ENCODE measurements at regions not wholly inside any gene's neighbourhood (a gene's known extent, or its start where the extent isn't known, plus 50 kb on each side); places are given as distances from the start of the nearest gene placed in this dataset.

DNA sequence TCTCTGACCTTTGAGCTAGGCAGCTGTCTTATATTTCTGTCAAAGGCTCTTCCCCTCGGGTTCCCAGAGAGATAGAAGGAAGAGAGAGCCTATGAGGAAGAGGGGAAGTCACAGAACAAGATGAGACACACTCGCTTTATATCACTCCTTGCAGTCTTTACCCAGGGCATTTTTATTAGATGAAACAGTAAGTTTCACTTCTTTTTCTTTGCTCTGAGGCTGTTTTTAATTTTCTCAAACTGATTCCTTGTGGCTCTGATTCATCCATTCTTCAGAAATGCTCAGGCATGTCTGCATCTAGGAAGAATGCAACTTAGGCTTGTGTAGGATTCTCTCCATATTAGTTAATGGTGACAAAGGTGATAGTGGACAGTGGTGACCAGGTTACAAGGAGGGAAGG lies 132.9 kb upstream of the CHD1 start:
- ChIA-PET POLR2A (interaction anchor here (1.1 kb wide), 1 partner anchor 65 kb away, joined by 3 read pairs; no protein-coding TSS in a partner anchor), CTCF (ENCODE audit: unreplicated experiment) (no interaction called here)
- H3K4me1 ChIP-seq (ENCODE audit: insufficient read depth, low read length, poor library complexity, severe bottlenecking) = no peaks in the 10 kb centered on the region
- no peak overlapping the region for H3K27ac ChIP-seq (ENCODE audit: low read depth, low read length, poor library complexity, severe bottlenecking)
- no peaks in the 10 kb centered on the region for H3K9me3 ChIP-seq (ENCODE audit: low read length)
- no peaks in the 10 kb centered on the region for H3K79me2 ChIP-seq (ENCODE audit: insufficient read depth, low read depth, low read length)
- no peak overlapping the region for H3K4me3 ChIP-seq (ENCODE audit: low read depth, low read length, poor library complexity, severe bottlenecking)
- intact Hi-C loops (cut with micrococcal nuclease; ENCODE audit: unreplicated experiment) = no loop called here
- no peaks in the 10 kb centered on the region for H3K36me3 ChIP-seq (ENCODE audit: insufficient read depth, low read length)
- TF ChIP-seq EZH2phosphoT487 (IDR thresholded peaks at IDR 0.05; ENCODE audit: borderline replicate concordance, low read depth, low read length) = no peak
- TF ChIP-seq, protein P1, sequence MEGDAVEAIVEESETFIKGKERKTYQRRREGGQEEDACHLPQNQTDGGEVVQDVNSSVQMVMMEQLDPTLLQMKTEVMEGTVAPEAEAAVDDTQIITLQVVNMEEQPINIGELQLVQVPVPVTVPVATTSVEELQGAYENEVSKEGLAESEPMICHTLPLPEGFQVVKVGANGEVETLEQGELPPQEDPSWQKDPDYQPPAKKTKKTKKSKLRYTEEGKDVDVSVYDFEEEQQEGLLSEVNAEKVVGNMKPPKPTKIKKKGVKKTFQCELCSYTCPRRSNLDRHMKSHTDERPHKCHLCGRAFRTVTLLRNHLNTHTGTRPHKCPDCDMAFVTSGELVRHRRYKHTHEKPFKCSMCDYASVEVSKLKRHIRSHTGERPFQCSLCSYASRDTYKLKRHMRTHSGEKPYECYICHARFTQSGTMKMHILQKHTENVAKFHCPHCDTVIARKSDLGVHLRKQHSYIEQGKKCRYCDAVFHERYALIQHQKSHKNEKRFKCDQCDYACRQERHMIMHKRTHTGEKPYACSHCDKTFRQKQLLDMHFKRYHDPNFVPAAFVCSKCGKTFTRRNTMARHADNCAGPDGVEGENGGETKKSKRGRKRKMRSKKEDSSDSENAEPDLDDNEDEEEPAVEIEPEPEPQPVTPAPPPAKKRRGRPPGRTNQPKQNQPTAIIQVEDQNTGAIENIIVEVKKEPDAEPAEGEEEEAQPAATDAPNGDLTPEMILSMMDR (conservative IDR thresholded peaks at IDR 0.05; ENCODE audit: low read length) = no peak
- H4K20me1 ChIP-seq (ENCODE audit: insufficient read depth, low read length) = no peaks in the 10 kb centered on the region; the same call in 1 of the 2 replicates
- no peaks in the 10 kb centered on the region for H3K9me2 ChIP-seq (ENCODE audit: insufficient read depth, low read length)
- H2AFZ ChIP-seq (ENCODE audit: low read length) = no peak overlapping the region
- no TSS peak for BruUV-seq (replicated peaks)
- DNase-seq (ENCODE audit: low spot score) = no peak
- H3K4me2 ChIP-seq (ENCODE audit: low read length) = no peak overlapping the region

DNA sequence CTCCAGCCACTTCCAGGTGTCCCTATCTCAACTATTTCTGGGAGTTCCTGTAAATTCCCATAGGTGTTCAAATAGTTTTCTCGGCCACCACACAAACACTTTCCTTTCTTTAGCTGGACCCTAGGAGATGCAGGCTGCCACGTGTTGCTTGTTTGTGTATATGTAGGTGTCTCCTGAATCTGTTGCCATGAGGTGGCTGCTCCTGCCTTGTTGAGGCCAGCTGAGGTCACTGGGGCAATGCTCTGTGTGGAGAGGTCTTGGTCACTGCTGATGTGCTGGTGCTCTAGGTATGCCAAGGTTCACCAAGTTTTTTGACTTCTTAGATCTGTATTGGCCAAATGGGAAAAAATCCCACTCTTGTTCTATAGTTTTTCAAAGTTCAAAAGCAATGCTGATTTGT lies 132.5 kb upstream of the CHD1 start:
- Histone ChIP-seq H2AFZ (ENCODE audit: low read length) (no peak overlapping the region), H3K4me1 (ENCODE audit: insufficient read depth, low read length, poor library complexity, severe bottlenecking) (no peaks in the 10 kb centered on the region), H3K9me2 (ENCODE audit: insufficient read depth, low read length) (no peaks in the 10 kb centered on the region), H3K79me2 (ENCODE audit: insufficient read depth, low read depth, low read length) (no peaks in the 10 kb centered on the region), H3K27ac (ENCODE audit: low read depth, low read length, poor library complexity, severe bottlenecking) (no peak overlapping the region), H4K20me1 (ENCODE audit: insufficient read depth, low read length) (no peaks in the 10 kb centered on the region; the same call in 1 of the 2 replicates), H3K9me3 (ENCODE audit: low read length) (no peaks in the 10 kb centered on the region), H3K4me2 (ENCODE audit: low read length) (no peak overlapping the region), H3K36me3 (ENCODE audit: insufficient read depth, low read length) (no peaks in the 10 kb centered on the region), H3K4me3 (ENCODE audit: low read depth, low read length, poor library complexity, severe bottlenecking) (no peak overlapping the region)
- intact Hi-C loops (cut with micrococcal nuclease; ENCODE audit: unreplicated experiment) = no loop called here
- TF ChIP-seq, protein P1 (conservative IDR thresholded peaks at IDR 0.05; ENCODE audit: low read length) = no peak
- no peak for TF ChIP-seq EZH2phosphoT487 (IDR thresholded peaks at IDR 0.05; ENCODE audit: borderline replicate concordance, low read depth, low read length)
- BruUV-seq (replicated peaks) = no TSS peak
- no peak for DNase-seq (ENCODE audit: low spot score)
- ChIA-PET POLR2A (interaction anchor here (1.1 to 1.7 kb wide), 2 partner anchors 11 to 65 kb away, joined by 3 to 4 read pairs; no protein-coding TSS in a partner anchor), CTCF (ENCODE audit: unreplicated experiment) (interaction anchor here (0.6 kb wide), 1 partner anchor 16 kb away, joined by 3 read pairs; no protein-coding TSS in a partner anchor)
